Panc1 (cell line): ENCODE measurements at regions not wholly inside any gene's neighbourhood (a gene's known extent, or its start where the extent isn't known, plus 50 kb on each side); places are given as distances from the start of the nearest gene placed in this dataset.

ENCODE experiments used
- POLR2AphosphoS5 ChIP-seq: IDR thresholded peaks from 2 replicates; pipeline ENCODE4 v1.6.1; 2012; ENCODE audit warnings: mild to moderate bottlenecking, low read depth, low read length, moderate library complexity
- SIN3A ChIP-seq: IDR thresholded peaks from 2 replicates; pipeline ENCODE4 v1.6.1; 2012; ENCODE audit warnings: low read depth, mild to moderate bottlenecking, low read length, moderate library complexity, borderline replicate concordance; ENCODE audit not compliant: insufficient read depth
- TF ChIP-seq, protein P1 (sequence below): fragments of 450-650 bp; IDR thresholded peaks from 2 replicates; pipeline ENCODE4 v1.5.1; 2017; ENCODE audit warnings: mild to moderate bottlenecking
- TF ChIP-seq, protein P2 (sequence below), 2 experiments: IDR thresholded peaks; 2 replicates each; pipeline ENCODE4 v1.6.1; 2011 to 2012; ENCODE audit warnings: low read depth in 2 of 2, control low read depth in 1 of 2, low read length in 1 of 2, mild to moderate bottlenecking in 1 of 2, moderate library complexity in 1 of 2; ENCODE audit not compliant: insufficient read depth in 1 of 2

DNA sequence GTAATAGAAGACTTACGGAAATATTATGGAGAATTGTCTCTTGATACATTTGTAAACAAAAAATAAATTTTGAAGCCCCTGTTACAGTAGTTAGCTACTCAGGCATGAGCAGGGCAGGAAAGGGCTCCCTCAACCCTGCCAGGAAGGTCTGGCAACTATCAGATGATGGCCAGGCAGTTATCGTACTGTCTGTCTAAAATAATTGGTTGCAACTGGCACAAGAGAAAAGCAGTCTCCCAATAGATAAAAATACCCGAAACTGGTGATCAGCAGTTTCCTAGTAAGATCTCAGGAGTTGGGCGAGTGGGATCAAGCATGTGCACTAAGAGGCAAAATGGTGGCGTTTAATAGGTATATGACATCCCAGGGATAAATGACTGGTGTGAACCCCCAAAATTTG lies 1336.3 kb downstream of the C4orf33 start:
- TF ChIP-seq, protein P1, sequence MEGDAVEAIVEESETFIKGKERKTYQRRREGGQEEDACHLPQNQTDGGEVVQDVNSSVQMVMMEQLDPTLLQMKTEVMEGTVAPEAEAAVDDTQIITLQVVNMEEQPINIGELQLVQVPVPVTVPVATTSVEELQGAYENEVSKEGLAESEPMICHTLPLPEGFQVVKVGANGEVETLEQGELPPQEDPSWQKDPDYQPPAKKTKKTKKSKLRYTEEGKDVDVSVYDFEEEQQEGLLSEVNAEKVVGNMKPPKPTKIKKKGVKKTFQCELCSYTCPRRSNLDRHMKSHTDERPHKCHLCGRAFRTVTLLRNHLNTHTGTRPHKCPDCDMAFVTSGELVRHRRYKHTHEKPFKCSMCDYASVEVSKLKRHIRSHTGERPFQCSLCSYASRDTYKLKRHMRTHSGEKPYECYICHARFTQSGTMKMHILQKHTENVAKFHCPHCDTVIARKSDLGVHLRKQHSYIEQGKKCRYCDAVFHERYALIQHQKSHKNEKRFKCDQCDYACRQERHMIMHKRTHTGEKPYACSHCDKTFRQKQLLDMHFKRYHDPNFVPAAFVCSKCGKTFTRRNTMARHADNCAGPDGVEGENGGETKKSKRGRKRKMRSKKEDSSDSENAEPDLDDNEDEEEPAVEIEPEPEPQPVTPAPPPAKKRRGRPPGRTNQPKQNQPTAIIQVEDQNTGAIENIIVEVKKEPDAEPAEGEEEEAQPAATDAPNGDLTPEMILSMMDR: no peak
- TF ChIP-seq, protein P2, sequence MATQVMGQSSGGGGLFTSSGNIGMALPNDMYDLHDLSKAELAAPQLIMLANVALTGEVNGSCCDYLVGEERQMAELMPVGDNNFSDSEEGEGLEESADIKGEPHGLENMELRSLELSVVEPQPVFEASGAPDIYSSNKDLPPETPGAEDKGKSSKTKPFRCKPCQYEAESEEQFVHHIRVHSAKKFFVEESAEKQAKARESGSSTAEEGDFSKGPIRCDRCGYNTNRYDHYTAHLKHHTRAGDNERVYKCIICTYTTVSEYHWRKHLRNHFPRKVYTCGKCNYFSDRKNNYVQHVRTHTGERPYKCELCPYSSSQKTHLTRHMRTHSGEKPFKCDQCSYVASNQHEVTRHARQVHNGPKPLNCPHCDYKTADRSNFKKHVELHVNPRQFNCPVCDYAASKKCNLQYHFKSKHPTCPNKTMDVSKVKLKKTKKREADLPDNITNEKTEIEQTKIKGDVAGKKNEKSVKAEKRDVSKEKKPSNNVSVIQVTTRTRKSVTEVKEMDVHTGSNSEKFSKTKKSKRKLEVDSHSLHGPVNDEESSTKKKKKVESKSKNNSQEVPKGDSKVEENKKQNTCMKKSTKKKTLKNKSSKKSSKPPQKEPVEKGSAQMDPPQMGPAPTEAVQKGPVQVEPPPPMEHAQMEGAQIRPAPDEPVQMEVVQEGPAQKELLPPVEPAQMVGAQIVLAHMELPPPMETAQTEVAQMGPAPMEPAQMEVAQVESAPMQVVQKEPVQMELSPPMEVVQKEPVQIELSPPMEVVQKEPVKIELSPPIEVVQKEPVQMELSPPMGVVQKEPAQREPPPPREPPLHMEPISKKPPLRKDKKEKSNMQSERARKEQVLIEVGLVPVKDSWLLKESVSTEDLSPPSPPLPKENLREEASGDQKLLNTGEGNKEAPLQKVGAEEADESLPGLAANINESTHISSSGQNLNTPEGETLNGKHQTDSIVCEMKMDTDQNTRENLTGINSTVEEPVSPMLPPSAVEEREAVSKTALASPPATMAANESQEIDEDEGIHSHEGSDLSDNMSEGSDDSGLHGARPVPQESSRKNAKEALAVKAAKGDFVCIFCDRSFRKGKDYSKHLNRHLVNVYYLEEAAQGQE (IDR thresholded peaks at IDR 0.05; ENCODE audit: insufficient read depth in 1 of 2, low read depth in 2 of 2, low read length in 1 of 2): no peak
- TF ChIP-seq SIN3A: no peak
- no peak for TF ChIP-seq POLR2AphosphoS5
